NK-92 treated with Interleukin-12 subunit alpha and Interleukin-12 subunit beta, amount 100 ng/mL, for 24 hours (cell line): ENCODE measurements at regions not wholly inside any gene's neighbourhood (a gene's known extent, or its start where the extent isn't known, plus 50 kb on each side); places are given as distances from the start of the nearest gene placed in this dataset.

Experiments used
- DNase-seq: peaks from one replicate; lab custom pipeline; 2025; lab: John Stamatoyannopoulos, UW

- DNase-seq: no peak
Observed at GRCh38 chr10:29925771-29926692, 133.4 kb downstream of the JCAD start.

- no peak for DNase-seq
Observed at GRCh38 chr10:29924436-29924835, 134.9 kb downstream of the JCAD start.

DNA sequence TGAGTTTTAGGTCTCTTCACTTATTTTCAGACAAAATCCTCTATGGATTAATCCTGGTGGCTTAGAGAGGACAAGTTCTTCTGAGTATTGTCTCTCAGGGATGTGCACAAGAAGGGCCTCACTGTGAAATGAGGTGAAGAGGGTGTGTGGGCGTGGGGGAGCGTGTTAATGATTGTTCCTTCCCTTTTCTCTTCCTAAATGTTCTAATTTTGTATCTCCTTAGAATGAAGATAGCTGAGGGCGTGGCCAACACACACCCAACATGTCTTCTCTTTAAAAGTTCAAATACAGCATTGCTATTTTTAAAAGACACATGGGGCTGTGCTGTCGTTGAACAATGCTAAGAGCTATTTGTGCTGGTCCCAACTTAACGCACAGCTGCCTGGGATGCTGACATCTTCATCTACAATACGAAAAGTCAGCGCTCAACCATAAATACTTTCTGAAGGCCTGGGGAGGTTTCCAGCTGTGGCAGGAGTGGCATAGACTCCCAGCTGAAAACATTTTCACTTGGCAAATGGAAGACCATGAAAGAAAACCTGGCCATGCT, 135.9 kb downstream of the JCAD start:
- DNase-seq: no peak

GRCh38 chr10:29922892-29923291, 136.5 kb downstream of the JCAD start:
- no peak for DNase-seq

DNA sequence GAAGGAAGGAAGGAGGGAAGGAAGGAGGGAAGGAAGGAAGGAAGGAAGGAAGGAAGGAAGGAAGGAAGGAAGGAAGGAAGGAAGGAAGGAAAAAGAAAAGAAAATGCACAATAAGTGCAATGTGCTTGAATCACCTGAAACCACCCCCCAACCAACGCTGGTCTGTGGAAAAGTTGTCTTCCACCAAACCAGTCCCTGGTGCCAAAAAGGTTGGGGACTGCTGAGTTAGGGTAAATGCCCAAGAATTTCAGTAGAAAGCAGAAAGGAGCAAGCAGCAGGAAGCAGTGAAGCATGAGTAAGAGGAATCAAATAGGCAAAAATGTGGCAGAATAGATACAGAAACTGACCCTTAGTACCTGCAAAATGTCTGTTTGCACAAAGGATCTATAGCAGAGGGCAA, 137.2 kb downstream of the JCAD start:
- no peak for DNase-seq

DNA sequence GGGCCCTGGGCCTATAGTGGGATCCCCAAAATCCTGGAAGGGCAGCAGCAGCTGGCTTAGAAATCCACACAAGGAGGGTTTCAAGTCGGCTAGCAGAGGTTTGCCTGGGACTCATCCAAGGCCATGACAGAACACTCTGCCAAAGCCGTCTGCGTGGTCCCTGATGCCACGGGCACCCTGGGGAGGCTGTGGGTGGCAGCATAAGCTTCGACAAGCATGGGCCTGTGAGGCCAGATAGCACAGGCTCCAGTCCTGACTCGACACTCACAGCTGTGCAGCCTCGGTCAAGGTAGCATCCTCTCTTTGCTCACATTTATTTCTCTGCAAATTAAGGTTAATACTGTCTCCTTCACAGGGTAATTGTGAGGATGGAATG, 138.3 kb downstream of the JCAD start:
- no peak for DNase-seq

DNA sequence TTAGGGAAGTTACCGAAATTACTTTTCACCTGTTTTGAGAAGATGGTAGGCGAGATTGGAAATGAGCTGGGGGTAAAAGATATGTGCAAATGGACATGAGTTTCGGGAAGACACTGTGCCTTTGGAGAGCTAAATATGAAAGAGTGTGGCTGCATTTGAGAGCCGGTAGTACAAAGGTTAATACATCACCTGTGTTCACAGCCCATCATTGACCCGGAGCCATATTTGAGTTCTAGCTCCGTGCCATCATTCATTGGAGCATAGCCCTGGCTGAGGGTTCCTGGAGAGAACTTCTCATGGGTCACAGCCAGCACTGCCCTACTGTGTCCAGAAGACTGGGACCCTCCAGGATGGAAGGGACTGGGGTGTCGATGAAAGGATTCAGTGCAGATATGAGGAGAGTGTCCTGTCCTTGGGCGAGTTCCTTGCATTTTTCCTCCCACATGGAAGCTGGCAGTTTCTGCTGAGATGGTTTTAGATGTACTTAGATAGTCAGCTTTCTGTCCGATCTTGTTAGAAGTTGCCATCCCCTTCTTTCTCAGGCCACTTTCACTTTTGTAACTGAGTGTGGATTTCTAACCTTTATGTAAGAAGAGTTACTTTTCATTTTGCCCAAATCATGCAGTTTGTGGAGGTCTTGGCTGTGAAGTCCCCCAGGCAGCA, 138.8 kb downstream of the JCAD start:
- no peak for DNase-seq

DNA sequence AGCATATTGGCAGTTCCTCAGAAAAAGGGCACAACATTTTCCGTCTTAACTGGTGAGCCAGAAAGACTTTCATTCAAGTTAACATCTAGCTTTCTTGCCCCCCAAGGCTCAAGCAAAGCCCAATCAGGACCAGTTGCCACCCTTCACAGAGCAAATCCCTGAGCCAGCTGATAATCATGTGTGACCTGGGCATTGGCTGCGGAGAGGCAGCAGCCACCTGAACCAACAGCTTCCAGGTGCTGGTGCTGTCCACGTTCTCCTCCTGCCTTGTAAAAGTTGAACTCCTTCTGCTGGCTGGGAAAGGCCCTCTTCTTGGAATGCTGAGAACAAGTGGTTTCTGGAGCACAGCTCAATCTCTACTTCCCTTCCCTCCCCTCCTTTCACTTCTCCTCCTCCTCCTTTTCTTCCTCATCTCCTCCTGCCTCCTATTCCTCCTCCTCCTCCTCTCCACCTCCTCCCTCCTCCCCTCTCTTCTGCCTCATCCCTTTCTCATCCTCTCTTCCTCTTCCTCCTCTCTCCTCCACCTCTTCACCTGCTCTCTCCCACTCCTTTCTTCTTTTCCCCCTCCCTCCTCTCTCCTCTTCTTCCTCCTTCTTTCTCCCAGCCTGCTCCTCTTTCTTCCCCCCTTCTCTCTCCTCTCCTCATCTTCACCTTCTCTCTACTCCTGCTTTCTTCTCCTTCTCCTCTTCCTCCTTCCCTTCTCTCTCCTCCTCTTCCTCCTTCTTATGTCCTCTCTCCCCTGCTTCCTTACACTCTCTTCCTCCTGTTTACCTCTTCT, 140.6 kb downstream of the JCAD start:
- no peak for DNase-seq

GRCh38 chr10:29917311-29917710, 142.1 kb downstream of the JCAD start:
- no peak for DNase-seq

DNA sequence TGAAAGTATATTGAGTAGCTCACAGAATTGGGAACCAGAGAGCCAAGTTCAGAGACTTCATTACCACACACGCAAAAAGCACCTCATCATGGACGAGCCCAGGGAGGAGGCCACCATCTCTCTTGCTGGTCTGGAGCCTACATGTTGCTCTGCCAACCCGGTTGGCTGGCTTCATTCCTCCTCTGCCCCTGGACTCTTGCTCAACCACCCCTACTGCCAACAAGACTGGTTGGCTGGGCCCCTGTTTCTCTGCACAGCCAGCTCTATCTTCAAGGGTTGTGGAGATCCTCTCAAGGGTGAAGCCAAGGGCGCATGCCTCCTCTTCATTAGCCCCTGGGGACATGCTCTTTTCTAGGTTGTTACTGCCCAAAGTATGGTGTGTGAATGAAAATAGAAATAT, 142.7 kb downstream of the JCAD start:
- DNase-seq: no peak

DNA sequence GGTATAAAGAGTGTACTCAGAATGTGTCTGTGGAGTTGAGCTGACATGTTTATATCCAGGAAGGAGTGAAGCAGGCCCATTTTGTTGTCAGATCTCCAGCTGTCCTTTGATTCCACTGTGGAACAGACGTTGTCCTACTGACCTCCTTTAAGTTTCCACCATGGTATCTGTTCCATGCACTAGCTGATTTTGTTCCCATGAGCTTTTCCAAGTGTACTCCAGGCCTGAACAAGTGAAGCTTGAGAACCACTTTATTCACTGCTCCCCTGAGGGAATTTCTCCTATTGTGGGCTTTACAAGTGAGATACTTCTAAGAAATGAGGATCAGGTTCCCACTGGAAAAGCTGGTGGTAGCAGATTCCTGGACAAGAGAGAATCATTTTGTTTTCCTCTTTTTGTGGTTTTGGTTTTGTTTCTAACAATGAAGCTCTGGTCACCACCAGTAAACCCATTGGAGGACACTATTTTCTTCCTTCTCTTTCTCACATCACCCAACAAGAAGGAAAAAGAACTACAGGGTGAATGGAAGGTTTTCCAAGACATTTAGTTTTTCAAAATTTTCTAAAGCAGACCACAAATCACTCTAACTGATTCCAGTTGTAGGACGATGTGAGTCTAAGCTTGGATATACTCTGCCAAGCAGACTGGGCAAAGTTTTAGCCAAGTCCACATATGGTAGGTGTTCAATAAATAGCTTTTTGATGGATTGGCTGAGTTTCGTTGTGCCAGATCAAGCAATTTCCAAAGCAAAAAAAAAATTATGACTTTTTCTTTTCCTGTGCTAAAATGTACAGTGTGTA, 144.2 kb downstream of the JCAD start:
- no peak for DNase-seq

DNA sequence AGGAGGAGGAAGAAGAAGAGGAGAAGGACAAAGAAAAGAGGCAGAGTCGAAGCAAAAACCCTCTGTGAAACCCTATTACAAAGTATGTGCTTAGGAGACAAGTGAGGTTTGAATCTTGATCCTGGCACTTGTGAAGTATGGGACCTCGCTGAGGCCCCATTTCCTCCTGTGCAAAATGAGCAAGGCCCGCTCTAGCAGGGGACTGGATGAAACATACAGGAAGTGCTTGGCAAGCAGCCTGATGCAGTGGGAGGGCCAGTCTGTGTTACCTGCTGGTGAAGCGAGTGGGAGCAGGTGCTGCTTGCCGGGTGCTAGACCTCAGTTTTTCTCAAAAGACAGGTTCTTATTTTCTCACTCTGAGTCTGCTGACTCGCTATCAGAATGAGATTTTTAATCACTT, 150.4 kb downstream of the JCAD start:
- no peak for DNase-seq

DNA sequence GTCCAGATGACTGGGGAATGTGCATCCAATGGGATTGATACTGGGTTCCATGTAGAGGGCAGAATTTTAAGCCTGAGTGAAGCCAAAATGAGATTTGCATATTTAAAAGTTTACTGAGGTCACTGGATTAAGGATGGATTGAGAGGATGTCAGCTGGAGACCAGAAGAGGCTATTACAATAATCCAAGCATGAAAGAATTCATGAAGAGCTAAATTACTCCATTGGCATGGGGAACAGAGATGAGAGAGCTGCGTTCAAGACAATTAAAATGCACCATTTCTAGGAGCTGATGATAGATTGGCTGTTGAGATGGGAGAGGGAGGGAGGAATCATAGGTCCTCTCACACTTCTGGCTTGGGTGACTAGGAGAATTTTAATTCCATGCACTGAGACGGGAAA, 158.5 kb downstream of the JCAD start:
- no peak for DNase-seq

DNA sequence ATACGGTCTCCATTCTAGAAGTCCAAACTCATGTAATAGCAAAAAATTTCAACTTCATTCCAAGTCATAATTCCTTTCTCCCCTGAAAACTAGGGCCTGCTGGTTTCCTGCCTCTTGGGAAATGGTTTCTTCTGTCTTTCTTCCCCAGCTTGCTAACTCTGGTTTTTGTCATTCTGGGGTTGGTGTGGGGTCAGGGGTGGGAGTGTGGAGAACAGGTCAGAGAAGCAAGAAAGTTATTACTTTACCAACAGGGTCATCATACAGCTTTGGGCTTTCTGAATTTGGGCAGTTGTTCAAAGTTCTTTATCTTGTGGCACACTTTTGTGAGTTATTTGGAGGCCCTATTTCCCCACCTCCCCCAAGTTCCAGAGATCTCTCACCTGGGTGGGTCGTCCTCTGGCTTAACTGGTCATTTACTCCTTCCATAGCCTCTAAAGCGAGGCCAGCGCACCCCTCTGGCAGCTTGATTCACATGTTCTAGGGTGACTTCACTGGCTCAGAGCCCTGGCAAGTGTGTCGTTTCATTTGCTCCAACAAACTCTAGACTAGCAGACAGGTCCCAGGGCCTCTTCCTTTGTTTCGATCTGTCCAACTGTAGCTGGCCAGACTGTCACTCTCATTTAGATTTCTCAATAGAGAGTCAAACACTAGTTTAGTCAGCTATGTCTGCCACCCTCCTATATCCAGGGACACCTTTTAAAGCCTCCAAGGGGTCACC, 161.2 kb downstream of the JCAD start:
- DNase-seq: no peak

DNA sequence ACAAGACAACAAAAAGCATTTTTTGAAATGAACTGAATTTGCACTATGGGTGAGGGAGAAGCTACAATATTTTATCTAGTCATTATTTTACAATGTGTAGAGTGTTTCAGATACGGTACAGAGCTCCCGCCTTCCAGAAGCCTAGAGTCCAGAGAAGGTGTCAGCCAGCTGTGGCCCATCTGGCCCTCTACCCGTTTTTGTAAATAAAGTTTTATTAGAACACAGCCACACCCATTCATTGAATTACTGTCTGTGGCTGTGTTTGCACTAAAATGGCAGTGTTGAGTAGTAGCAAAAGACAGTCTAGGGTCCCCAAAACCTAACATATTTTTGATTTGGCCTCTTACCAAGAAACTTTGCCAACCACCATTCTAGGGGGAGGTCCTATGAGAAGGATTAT, 162.0 kb downstream of the JCAD start:
- no peak for DNase-seq

GRCh38 chr10:29896053-29896452, 163.3 kb downstream of the JCAD start:
- DNase-seq: no peak

DNA sequence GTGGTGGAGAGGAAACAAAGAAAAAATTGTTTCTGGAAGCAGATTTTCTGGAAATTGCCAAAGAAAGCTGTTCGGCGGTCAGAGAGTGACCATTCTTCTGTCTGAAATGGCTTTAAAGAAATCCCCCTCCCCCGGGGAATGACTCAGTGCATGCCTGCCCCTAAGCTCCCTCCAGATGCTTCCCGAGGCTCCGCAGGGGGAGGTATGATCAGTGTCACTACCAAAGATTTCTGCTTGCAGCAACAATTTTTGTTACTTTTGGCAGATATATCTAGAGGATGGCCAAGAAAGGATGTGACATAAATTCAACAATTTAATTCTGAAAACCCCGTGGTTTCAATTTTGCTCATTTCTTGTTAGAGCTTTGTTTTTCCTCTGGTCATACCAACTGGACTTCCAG, 163.9 kb downstream of the JCAD start:
- DNase-seq: no peak

- no peak for DNase-seq
Observed at GRCh38 chr10:29888321-29888720, 171.1 kb downstream of the JCAD start.

DNA sequence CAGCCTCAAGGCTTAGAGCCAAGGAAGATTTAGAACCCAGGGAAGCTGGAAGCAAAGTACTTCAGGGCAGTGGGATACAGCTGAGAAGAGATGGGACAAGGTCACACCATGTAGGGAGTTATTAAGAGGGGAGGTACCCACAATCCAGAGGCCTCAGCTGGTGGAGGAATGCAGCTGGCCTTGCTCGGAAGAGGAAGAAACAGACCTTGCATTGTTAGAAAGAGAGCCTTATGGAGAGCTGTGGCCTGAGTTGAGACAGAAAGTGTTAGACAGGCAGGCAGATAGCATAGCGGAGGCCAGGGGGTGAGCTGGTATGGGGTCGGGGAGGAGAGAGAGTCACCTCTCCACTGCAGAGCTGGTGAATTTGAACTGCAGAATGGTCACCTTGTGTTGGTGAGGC, 173.1 kb downstream of the JCAD start:
- DNase-seq: no peak

DNA sequence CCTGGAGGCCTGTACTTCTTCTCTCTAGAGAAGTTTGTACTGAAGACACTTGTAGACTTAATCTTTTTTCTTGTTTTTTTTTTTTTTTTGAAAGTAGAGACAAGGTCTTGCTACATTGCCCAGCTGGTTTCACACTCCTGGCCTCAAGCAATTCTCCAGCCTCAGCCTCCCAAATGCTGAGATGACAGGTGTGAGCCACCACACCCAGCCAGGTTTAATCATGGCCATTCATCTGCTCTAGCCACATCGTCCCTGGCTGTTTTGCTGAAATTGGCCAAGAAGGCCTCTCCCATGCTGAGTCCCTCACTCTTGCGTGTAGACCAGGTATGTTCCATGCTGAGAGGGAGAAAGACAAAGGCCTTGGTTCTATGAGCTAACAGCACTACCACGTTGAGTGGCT, 176.2 kb downstream of the JCAD start:
- DNase-seq: no peak

GRCh38 chr10:29882766-29883165, 176.6 kb downstream of the JCAD start:
- DNase-seq: no peak
